PC-3 (cell line): ENCODE measurements at regions not wholly inside any gene's neighbourhood (a gene's known extent, or its start where the extent isn't known, plus 50 kb on each side); places are given as distances from the start of the nearest gene placed in this dataset.

Experiments
- CTCF ChIP-seq: fragments of 300-600 bp; sonication (generic); conservative IDR thresholded peaks from 2 replicates; pipeline ENCODE4 v1.5.1; 2017; ENCODE audit warnings: antibody characterized with exemption, low read depth, mild to moderate bottlenecking, low read length
- EZH2 ChIP-seq: fragments of 300-600 bp; sonication (generic); IDR thresholded peaks from one replicate; pipeline ENCODE4 v1.6.1; 2017; ENCODE audit warnings: antibody characterized with exemption, mild to moderate bottlenecking, low read length; ENCODE audit not compliant: unreplicated experiment
- EZH2phosphoT487 ChIP-seq: fragments of 300-600 bp; sonication (generic); IDR thresholded peaks from 2 replicates; pipeline ENCODE4 v1.6.1; 2018; ENCODE audit warnings: mild to moderate bottlenecking, antibody characterized with exemption, low read length, borderline replicate concordance

GRCh38 chr3:135597855-135598254 lies 367.7 kb upstream of the PPP2R3A start:
- TF ChIP-seq CTCF (no peak), EZH2 (no peak), EZH2phosphoT487 (no peak)
